ENCODE measurements at regions not wholly inside any gene's neighbourhood (a gene's known extent, or its start where the extent isn't known, plus 50 kb on each side); places are given as distances from the start of the nearest gene placed in this dataset.

DNA sequence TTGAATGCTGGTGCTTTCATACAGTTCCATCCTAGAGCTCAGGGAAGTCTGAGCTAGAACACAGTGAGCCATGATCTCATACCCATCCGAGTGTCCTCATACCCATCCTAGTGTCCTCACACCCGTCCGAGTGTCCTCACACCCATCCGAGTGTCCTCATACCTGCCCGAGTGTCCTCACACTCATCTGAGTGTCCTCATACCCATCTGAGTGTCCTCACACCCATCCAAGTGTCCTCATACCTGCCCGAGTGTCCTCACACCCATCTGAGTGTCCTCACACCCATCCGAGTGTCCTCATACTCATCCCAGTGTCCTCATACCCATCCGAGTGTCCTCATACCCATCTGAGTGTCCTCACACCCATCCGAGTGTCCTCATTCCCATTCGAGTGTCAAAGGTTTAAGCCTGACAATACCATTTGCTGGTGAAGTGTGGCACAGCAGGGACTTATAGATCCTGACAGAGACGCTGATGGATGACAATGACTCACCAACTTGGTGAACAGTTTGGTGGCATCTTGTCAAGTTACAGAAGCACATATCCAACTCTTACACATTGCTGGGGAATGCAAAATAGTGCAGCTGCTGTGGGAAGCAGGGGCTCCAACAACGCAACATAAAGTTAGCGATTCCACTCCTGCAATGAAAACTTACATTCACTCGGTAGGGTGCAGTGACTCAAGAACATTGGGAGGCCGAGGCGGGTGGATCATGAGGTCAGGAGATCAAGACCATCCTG lies 77.0 kb upstream of the COL5A1 start:
- TF ChIP-seq CTCF (IDR thresholded peaks at IDR 0.05) (no peak), POLR2A (IDR thresholded peaks at IDR 0.05) (no peak)
